ENCODE measurements at regions not wholly inside any gene's neighbourhood (a gene's known extent, or its start where the extent isn't known, plus 50 kb on each side); places are given as distances from the start of the nearest gene placed in this dataset.

GRCh38 chr18:73737990-73738389 lies 409.6 kb downstream of the FBXO15 start:
- TF ChIP-seq CTCF (IDR thresholded peaks at IDR 0.05) (no peak), ZFX (IDR thresholded peaks at IDR 0.05; ENCODE audit: borderline replicate concordance) (no peak)

All from 22Rv1 (cell line).